ENCODE measurements at regions not wholly inside any gene's neighbourhood (a gene's known extent, or its start where the extent isn't known, plus 50 kb on each side); places are given as distances from the start of the nearest gene placed in this dataset.

DNA sequence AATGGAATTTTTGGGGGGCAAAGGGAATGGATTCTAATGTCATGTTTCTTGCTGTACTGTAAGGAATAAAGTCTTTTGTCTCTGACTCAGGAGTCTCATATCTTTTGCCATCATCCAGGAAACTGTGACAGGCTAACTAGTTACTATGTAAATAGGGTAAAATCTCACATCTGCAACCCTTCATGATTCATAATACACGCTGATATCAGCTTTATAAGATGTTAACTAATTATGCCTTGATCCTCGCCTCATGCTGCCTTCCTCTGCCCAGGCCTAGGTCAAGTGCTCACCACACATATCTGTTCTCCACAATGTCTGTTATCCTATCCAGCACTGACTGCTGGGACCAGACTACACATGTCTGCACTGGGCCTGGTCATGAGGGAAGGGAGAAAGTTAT lies 81.3 kb upstream of the CXCL12 start:
- TF ChIP-seq, protein P1, sequence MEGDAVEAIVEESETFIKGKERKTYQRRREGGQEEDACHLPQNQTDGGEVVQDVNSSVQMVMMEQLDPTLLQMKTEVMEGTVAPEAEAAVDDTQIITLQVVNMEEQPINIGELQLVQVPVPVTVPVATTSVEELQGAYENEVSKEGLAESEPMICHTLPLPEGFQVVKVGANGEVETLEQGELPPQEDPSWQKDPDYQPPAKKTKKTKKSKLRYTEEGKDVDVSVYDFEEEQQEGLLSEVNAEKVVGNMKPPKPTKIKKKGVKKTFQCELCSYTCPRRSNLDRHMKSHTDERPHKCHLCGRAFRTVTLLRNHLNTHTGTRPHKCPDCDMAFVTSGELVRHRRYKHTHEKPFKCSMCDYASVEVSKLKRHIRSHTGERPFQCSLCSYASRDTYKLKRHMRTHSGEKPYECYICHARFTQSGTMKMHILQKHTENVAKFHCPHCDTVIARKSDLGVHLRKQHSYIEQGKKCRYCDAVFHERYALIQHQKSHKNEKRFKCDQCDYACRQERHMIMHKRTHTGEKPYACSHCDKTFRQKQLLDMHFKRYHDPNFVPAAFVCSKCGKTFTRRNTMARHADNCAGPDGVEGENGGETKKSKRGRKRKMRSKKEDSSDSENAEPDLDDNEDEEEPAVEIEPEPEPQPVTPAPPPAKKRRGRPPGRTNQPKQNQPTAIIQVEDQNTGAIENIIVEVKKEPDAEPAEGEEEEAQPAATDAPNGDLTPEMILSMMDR (IDR thresholded peaks at IDR 0.05; ENCODE audit: low read depth, low read length, poor library complexity, severe bottlenecking), result no peak
- no peak for TF ChIP-seq EZH2phosphoT487 (IDR thresholded peaks at IDR 0.05; ENCODE audit: borderline replicate concordance, low read length)

All from DOHH2 (cell line).